ENCODE measurements at regions not wholly inside any gene's neighbourhood (a gene's known extent, or its start where the extent isn't known, plus 50 kb on each side); places are given as distances from the start of the nearest gene placed in this dataset.

GRCh38 chr3:177530908-177531307 lies 333.6 kb upstream of the TBL1XR1 start:
- DNase-seq (ENCODE audit: low read depth in 2 of 2) = no peak

- DNase-seq (ENCODE audit: low read depth in 2 of 2) = no peak
These were observed 339.6 kb upstream of the TBL1XR1 start for GRCh38 chr3:177536873-177537272.

GRCh38 chr3:177537612-177538011 lies 340.3 kb upstream of the TBL1XR1 start:
- DNase-seq (ENCODE audit: low read depth in 2 of 2) = no peak

- no peak for DNase-seq (ENCODE audit: low read depth in 2 of 2)
These were observed 340.9 kb upstream of the TBL1XR1 start for GRCh38 chr3:177538048-177538749.

- no peak for DNase-seq (ENCODE audit: low read depth in 2 of 2)
These were observed 341.8 kb upstream of the TBL1XR1 start for GRCh38 chr3:177538750-177539730.

- DNase-seq (ENCODE audit: low read depth in 2 of 2) = no peak
These were observed 344.3 kb upstream of the TBL1XR1 start for GRCh38 chr3:177541541-177541940.

GRCh38 chr3:177545964-177546363 lies 348.7 kb upstream of the TBL1XR1 start:
- no peak for DNase-seq (ENCODE audit: low read depth in 2 of 2)

- DNase-seq (ENCODE audit: low read depth in 2 of 2) = no peak
These were observed 350.5 kb upstream of the TBL1XR1 start for GRCh38 chr3:177547711-177548350.

GRCh38 chr3:177550667-177551066 lies 353.4 kb upstream of the TBL1XR1 start:
- DNase-seq (ENCODE audit: low read depth in 2 of 2) = no peak

- DNase-seq (ENCODE audit: low read depth in 2 of 2) = no peak
These were observed 354.2 kb upstream of the TBL1XR1 start for GRCh38 chr3:177551431-177551836.

- no peak for DNase-seq (ENCODE audit: low read depth in 2 of 2)
These were observed 354.8 kb upstream of the TBL1XR1 start for GRCh38 chr3:177552051-177552450.

- no peak for DNase-seq (ENCODE audit: low read depth in 2 of 2)
These were observed 355.7 kb upstream of the TBL1XR1 start for GRCh38 chr3:177553012-177553411.

- no peak for DNase-seq (ENCODE audit: low read depth in 2 of 2)
These were observed 356.3 kb upstream of the TBL1XR1 start for GRCh38 chr3:177553579-177553978.

- peak in 1 of 2 experiments; percentile 13 for DNase-seq (ENCODE audit: low read depth in 2 of 2)
These were observed 357.8 kb upstream of the TBL1XR1 start for GRCh38 chr3:177554895-177555759.

GRCh38 chr3:177557548-177557947 lies 360.3 kb upstream of the TBL1XR1 start:
- no peak for DNase-seq (ENCODE audit: low read depth in 2 of 2)

- no peak for DNase-seq (ENCODE audit: low read depth in 2 of 2)
These were observed 364.1 kb upstream of the TBL1XR1 start for GRCh38 chr3:177561365-177561764.

GRCh38 chr3:177561769-177562392 lies 364.6 kb upstream of the TBL1XR1 start:
- no peak for DNase-seq (ENCODE audit: low read depth in 2 of 2)

- DNase-seq (ENCODE audit: low read depth in 2 of 2) = no peak
These were observed 366.0 kb upstream of the TBL1XR1 start for GRCh38 chr3:177563243-177563780.

- DNase-seq (ENCODE audit: low read depth in 2 of 2) = no peak
These were observed 366.5 kb upstream of the TBL1XR1 start for GRCh38 chr3:177563792-177564191.

GRCh38 chr3:177565981-177566380 lies 368.7 kb upstream of the TBL1XR1 start:
- DNase-seq (ENCODE audit: low read depth in 2 of 2) = no peak

GRCh38 chr3:177567833-177568232 lies 370.6 kb upstream of the TBL1XR1 start:
- DNase-seq (ENCODE audit: low read depth in 2 of 2) = no peak

All from fibroblast of skin of left biceps (primary cell).